WTC11 (cell line): ENCODE measurements at regions not wholly inside any gene's neighbourhood (a gene's known extent, or its start where the extent isn't known, plus 50 kb on each side); places are given as distances from the start of the nearest gene placed in this dataset.

Experiments used
- CREB1 ChIP-seq: sonication (generic); formaldehyde crosslinking; IDR thresholded peaks from 2 replicates; pipeline ENCODE4 v1.8.0; 2023; ENCODE audit warnings: mild to moderate bottlenecking, missing genetic modification reagents
- CTCF ChIP-seq: fragments of 200-600 bp; IDR thresholded peaks from 2 replicates; pipeline ENCODE4 v1.8.0; 2022; ENCODE audit warnings: antibody characterized with exemption
- E2F1 ChIP-seq: sonication (generic); formaldehyde crosslinking; IDR thresholded peaks from 2 replicates; pipeline ENCODE4 v1.8.0; 2022; ENCODE audit warnings: mild to moderate bottlenecking, missing genetic modification reagents
- E2F5 ChIP-seq: sonication (generic); formaldehyde crosslinking; IDR thresholded peaks from 2 replicates; pipeline ENCODE4 v1.8.1; 2022; ENCODE audit warnings: mild to moderate bottlenecking, moderate library complexity, missing genetic modification reagents
- ESRRA ChIP-seq: sonication (generic); formaldehyde crosslinking; IDR thresholded peaks from 2 replicates; pipeline ENCODE4 v1.8.1; 2022; ENCODE audit warnings: mild to moderate bottlenecking, missing genetic modification reagents, borderline replicate concordance
- HMGXB4 ChIP-seq: sonication (generic); formaldehyde crosslinking; IDR thresholded peaks from 2 replicates; pipeline ENCODE4 v1.8.1; 2023; ENCODE audit warnings: mild to moderate bottlenecking, moderate library complexity, missing genetic modification reagents
- JUN ChIP-seq: sonication (generic); formaldehyde crosslinking; IDR thresholded peaks from 2 replicates; pipeline ENCODE4 v1.8.0; 2023; ENCODE audit warnings: mild to moderate bottlenecking, missing genetic modification reagents
- MXD4 ChIP-seq: fragments of 250-450 bp; sonication (Bioruptor Pico); IDR thresholded peaks from 2 replicates; pipeline ENCODE4 v1.8.0; 2021; ENCODE audit warnings: mild to moderate bottlenecking, moderate library complexity, borderline replicate concordance
- NR3C1 ChIP-seq: sonication (generic); formaldehyde crosslinking; conservative IDR thresholded peaks from 2 replicates; pipeline ENCODE4 v1.8.1; 2023; ENCODE audit warnings: low read depth, mild to moderate bottlenecking, missing genetic modification reagents
- PRRX2 ChIP-seq: fragments of 250-450 bp; sonication (Bioruptor Pico); IDR thresholded peaks from 2 replicates; pipeline ENCODE4 v1.8.0; 2021; ENCODE audit warnings: mild to moderate bottlenecking
- RELA ChIP-seq: sonication (generic); formaldehyde crosslinking; IDR thresholded peaks from 2 replicates; pipeline ENCODE4 v1.8.1; 2022; ENCODE audit warnings: missing genetic modification reagents, mild to moderate bottlenecking, borderline replicate concordance
- TEAD4 ChIP-seq: sonication (generic); formaldehyde crosslinking; IDR thresholded peaks from 2 replicates; pipeline ENCODE4 v1.8.0; 2022; ENCODE audit warnings: mild to moderate bottlenecking, missing genetic modification reagents
- ZBTB43 ChIP-seq: sonication (generic); formaldehyde crosslinking; IDR thresholded peaks from 2 replicates; pipeline ENCODE4 v1.8.1; 2023; ENCODE audit warnings: mild to moderate bottlenecking, missing genetic modification reagents

GRCh38 chr5:9721161-9721560 lies 91.0 kb upstream of the TAS2R1 start:
- TF ChIP-seq CTCF (no peak), JUN (no peak), MXD4 (CRISPR knock-in tag) (no peak), PRRX2 (CRISPR knock-in tag) (no peak), ZBTB43 (no peak), E2F5 (no peak), CREB1 (CRISPR knock-in tag) (no peak), HMGXB4 (CRISPR knock-in tag) (no peak), TEAD4 (no peak), RELA (no peak), ESRRA (CRISPR knock-in tag) (no peak), E2F1 (CRISPR knock-in tag) (no peak), NR3C1 (CRISPR knock-in tag) (no peak)
